CD14-positive monocyte (primary cell): ENCODE measurements at regions not wholly inside any gene's neighbourhood (a gene's known extent, or its start where the extent isn't known, plus 50 kb on each side); places are given as distances from the start of the nearest gene placed in this dataset.
A peak's percentile ranks its signal among the peaks of the same experiment; 100 is the strongest.

ENCODE experiments used
- DNase-seq, 3 donors: peaks; one replicate each; pipeline ENCODE4 v3.0.0-alpha.2; 2011 to 2022
- H2AFZ ChIP-seq: 2 replicates; pipeline ENCODE4 v1.6.0; 2012; ENCODE audit warnings: mild to moderate bottlenecking, low read depth, low read length, inconsistent platforms; ENCODE audit not compliant: insufficient read depth, poor library complexity, severe bottlenecking
- H3K27ac ChIP-seq, 2 donors: 1 replicate in 1 of 2; 2 replicates in 1 of 2; pipeline ENCODE4 v1.5.1; 2012 to 2013; ENCODE audit warnings: low read length in 2 of 2, control low read depth in 1 of 2, inconsistent platforms in 1 of 2, low read depth in 1 of 2, mild to moderate bottlenecking in 1 of 2
- H3K27me3 ChIP-seq, 2 donors: one replicate each; pipeline versions ENCODE4 v1.6.0 to v1.6.1; 2011 to 2013; ENCODE audit warnings: low read length in 2 of 2; ENCODE audit not compliant: control insufficient read depth in 2 of 2, insufficient read depth in 2 of 2
- H3K36me3 ChIP-seq, 2 donors: replicated peaks in 1 of 2; 1 replicate in 1 of 2; 2 replicates in 1 of 2; pipeline versions ENCODE4 v1.5.1 to v1.6.1; 2012 to 2013; ENCODE audit warnings: low read length in 2 of 2, control low read depth in 1 of 2, inconsistent platforms in 1 of 2, mild to moderate bottlenecking in 1 of 2; ENCODE audit not compliant: insufficient read depth in 2 of 2, control insufficient read depth in 1 of 2
- H3K4me1 ChIP-seq, 2 donors: 1 replicate in 1 of 2; 2 replicates in 1 of 2; pipeline versions ENCODE4 v1.5.1 to v1.6.1; 2012 to 2013; ENCODE audit warnings: low read length in 2 of 2, control low read depth in 1 of 2, inconsistent platforms in 1 of 2, mild to moderate bottlenecking in 1 of 2, moderate library complexity in 1 of 2; ENCODE audit not compliant: insufficient read depth in 2 of 2, control insufficient read depth in 1 of 2
- H3K4me2 ChIP-seq: replicated peaks from 2 replicates; pipeline ENCODE3; 2012; ENCODE audit warnings: low read length, moderate library complexity, mild to moderate bottlenecking; ENCODE audit not compliant: poor library complexity, severe bottlenecking; ENCODE audit errors: extremely low read depth
- H3K4me3 ChIP-seq, 3 experiments: fragments of 200-600 bp in 1 of 3; sonication (generic) in 1 of 3; replicated peaks in 1 of 3; 1 replicate in 2 of 3; 2 replicates in 1 of 3; pipeline ENCODE4 v1.5.1; 2011 to 2013; ENCODE audit warnings: low read length in 3 of 3, mild to moderate bottlenecking in 3 of 3, control low read depth in 2 of 3, low read depth in 2 of 3, inconsistent platforms in 1 of 3, moderate library complexity in 1 of 3
- H3K79me2 ChIP-seq: 2 replicates; pipeline ENCODE4 v1.6.0; 2012; ENCODE audit warnings: mild to moderate bottlenecking, control low read depth, inconsistent platforms, low read length, moderate library complexity; ENCODE audit not compliant: insufficient read depth
- H3K9ac ChIP-seq: 2 replicates; pipeline ENCODE4 v1.6.0; 2017; ENCODE audit warnings: low read length, mild to moderate bottlenecking; ENCODE audit not compliant: insufficient read depth, poor library complexity, severe bottlenecking
- H3K9me3 ChIP-seq, 2 donors: replicated peaks in 1 of 2; 1 replicate in 1 of 2; 2 replicates in 1 of 2; pipeline versions ENCODE4 v1.5.1 to v1.6.1; 2012 to 2013; ENCODE audit warnings: low read length in 2 of 2, control low read depth in 1 of 2; ENCODE audit not compliant: control insufficient read depth in 1 of 2, insufficient read depth in 1 of 2
- H4K20me1 ChIP-seq: 2 replicates; pipeline ENCODE4 v1.6.0; 2012; ENCODE audit warnings: mild to moderate bottlenecking, low read length, control low read depth, moderate library complexity; ENCODE audit not compliant: insufficient read depth
- H3K27ac Mint-ChIP-seq, 7 donors: one replicate each; pipeline ENCODE4 v1.8.0; 2020; ENCODE audit warnings: mild to moderate bottlenecking in 7 of 7, mixed read lengths in 7 of 7, moderate library complexity in 6 of 7, inconsistent platforms in 2 of 7
- H3K27me3 Mint-ChIP-seq, 3 donors: one replicate each; pipeline ENCODE4 v1.8.0; 2021 to 2022; ENCODE audit warnings: low read depth in 3 of 3, mild to moderate bottlenecking in 3 of 3, mixed read lengths in 3 of 3, moderate library complexity in 3 of 3, inconsistent platforms in 1 of 3
- H3K36me3 Mint-ChIP-seq, 2 donors: one replicate each; pipeline ENCODE4 v1.8.0; 2020; ENCODE audit warnings: mixed read lengths in 2 of 2, inconsistent platforms in 1 of 2, mild to moderate bottlenecking in 1 of 2
- H3K4me1 Mint-ChIP-seq: one replicate; pipeline ENCODE4 v1.8.0; 2020; ENCODE audit warnings: mild to moderate bottlenecking, mixed read lengths
- H3K4me3 Mint-ChIP-seq, 2 donors: one replicate each; pipeline ENCODE4 v1.8.0; 2020; ENCODE audit warnings: mild to moderate bottlenecking in 2 of 2, mixed read lengths in 2 of 2, moderate library complexity in 1 of 2
- H3K9me3 Mint-ChIP-seq, 7 donors: one replicate each; pipeline ENCODE4 v1.8.0; 2020 to 2022; ENCODE audit warnings: mixed read lengths in 7 of 7, mild to moderate bottlenecking in 6 of 7, moderate library complexity in 6 of 7, inconsistent platforms in 2 of 7
- CTCF ChIP-seq: fragments of 200-600 bp; IDR thresholded peaks from one replicate; pipeline ENCODE4 v1.8.0; 2022; ENCODE audit warnings: antibody characterized with exemption, mild to moderate bottlenecking
- WGBS: methylation state at CpG from one replicate; pipeline ENCODE4 v1.1.5; 2013; ENCODE audit warnings: missing lambda C conversion rate; ENCODE audit not compliant: insufficient coverage; 5-methylcytosine and 5-hydroxymethylcytosine counted together
- intact Hi-C, 2 donors: fragments of 100-400 bp; cut with micrococcal nuclease; formaldehyde crosslinking; loops; one replicate each; pipeline versions ENCODE4 v1.15.0 to v1.15.1; 2023

GRCh38 chr5:88144219-88145001 lies 124.2 kb downstream of the TMEM161B start:
- H3K27me3 Mint-ChIP-seq = peaks cover 6 to 28% (median 14%) of the 10 kb centered on the region in 3 donors
- peaks cover 0 to 2% of the 10 kb centered on the region in 2 donors for H3K36me3 Mint-ChIP-seq
- TF ChIP-seq CTCF = no peak
- no peak overlapping the region for H3K27ac ChIP-seq
- no peak overlapping the region for H3K4me3 ChIP-seq
- peaks cover 13 to 14% of the 10 kb centered on the region in 2 donors for H3K4me1 ChIP-seq
- H2AFZ ChIP-seq = no peak overlapping the region
- H3K9ac ChIP-seq = no peak overlapping the region
- H3K4me2 ChIP-seq = no peak overlapping the region
- no peak for DNase-seq
- no peaks in the 10 kb centered on the region for H3K36me3 ChIP-seq
- peaks cover 12 to 50% of the 10 kb centered on the region in 2 donors for H3K9me3 ChIP-seq
- intact Hi-C loops = loop anchor here in 1 of 2 donors (10.0 kb wide), 1 partner anchor 540 kb away; no protein-coding TSS in a partner anchor
- H3K27ac Mint-ChIP-seq = no peak overlapping the region
- H3K4me1 Mint-ChIP-seq = peaks cover 10% of the 10 kb centered on the region
- H3K9me3 Mint-ChIP-seq = peaks cover 0 to 20% (median 8%) of the 10 kb centered on the region in 7 donors
- H3K27me3 ChIP-seq = peaks cover 83 to 92% of the 10 kb centered on the region in 2 donors
- H3K4me3 Mint-ChIP-seq = no peak overlapping the region
- WGBS = 21% methylated on average over 13 of the region's 28 CpGs
- no peaks in the 10 kb centered on the region for H3K79me2 ChIP-seq
- no peaks in the 10 kb centered on the region for H4K20me1 ChIP-seq

GRCh38 chr5:88143693-88144218 lies 124.9 kb downstream of the TMEM161B start:
- H3K4me1 Mint-ChIP-seq = peaks cover 10% of the 10 kb centered on the region
- peaks cover 13 to 14% of the 10 kb centered on the region in 2 donors for H3K4me1 ChIP-seq
- no peak overlapping the region for H3K27ac Mint-ChIP-seq
- no peaks in the 10 kb centered on the region for H4K20me1 ChIP-seq
- peaks cover 12 to 50% of the 10 kb centered on the region in 2 donors for H3K9me3 ChIP-seq
- H3K4me3 Mint-ChIP-seq = no peak overlapping the region
- intact Hi-C loops = loop anchor here in 1 of 2 donors (10.0 kb wide), 1 partner anchor 541 kb away; no protein-coding TSS in a partner anchor
- no peak for DNase-seq
- H3K9ac ChIP-seq = no peak overlapping the region
- no peaks in the 10 kb centered on the region for H3K36me3 ChIP-seq
- no peak for TF ChIP-seq CTCF
- no peak overlapping the region for H3K4me2 ChIP-seq
- H3K27me3 ChIP-seq = peaks cover 84 to 98% of the 10 kb centered on the region in 2 donors
- H2AFZ ChIP-seq = no peak overlapping the region
- WGBS = 80% methylated on average over 1 of the region's 10 CpGs
- no peak overlapping the region for H3K27ac ChIP-seq
- peak overlapping the region in 1 of 3 experiments; percentile 26 for H3K4me3 ChIP-seq
- peaks cover 0 to 2% of the 10 kb centered on the region in 2 donors for H3K36me3 Mint-ChIP-seq
- H3K79me2 ChIP-seq = no peaks in the 10 kb centered on the region
- peaks cover 0 to 21% (median 8%) of the 10 kb centered on the region in 7 donors for H3K9me3 Mint-ChIP-seq
- H3K27me3 Mint-ChIP-seq = peaks cover 6 to 24% (median 13%) of the 10 kb centered on the region in 3 donors
